IMR-90 (cell line): ENCODE measurements at regions not wholly inside any gene's neighbourhood (a gene's known extent, or its start where the extent isn't known, plus 50 kb on each side); places are given as distances from the start of the nearest gene placed in this dataset.

Experiments used
- ATAC-seq: fragments of 200-7000 bp; cut with Tn5 transposase; 2 replicates; pipeline ENCODE4 v1.9.1; 2020; ENCODE audit warnings: low read depth, mild to moderate bottlenecking, moderate library complexity
- BruUV-seq: library from RNA; stranded (reverse); fragments of 400-500 nt; replicated peaks from 2 replicates; lab custom pipeline; 2021; lab: Mats Ljungman, UMichigan
- CTCF ChIA-PET: fragments of 300-600 bp; formaldehyde crosslinking; extraction: SDS; loops from one replicate; lab custom pipeline; 2021; ENCODE audit warnings: antibody characterized with exemption; lab: Yijun Ruan, JAX
- POLR2A ChIA-PET: fragments of 300-600 bp; sonication (Branson Sonifier 250); formaldehyde crosslinking; loops from one replicate; lab custom pipeline; 2022; ENCODE audit warnings: antibody characterized with exemption; ENCODE audit not compliant: unreplicated experiment; lab: Charles Lee
- DNase-seq: peaks from one replicate; pipeline ENCODE4 v3.0.0; 2013
- H2AFZ ChIP-seq: replicated peaks from 2 replicates; pipeline ENCODE3; 2013; ENCODE audit warnings: low read length, mild to moderate bottlenecking; ENCODE audit not compliant: poor library complexity
- H2AK5ac ChIP-seq: 2 replicates; pipeline ENCODE4 v1.6.1; 2013; ENCODE audit warnings: low read depth, low read length, inconsistent platforms
- H2AK9ac ChIP-seq: replicated peaks from 2 replicates; pipeline ENCODE3; 2013; ENCODE audit warnings: mild to moderate bottlenecking, low read depth, low read length, moderate library complexity; ENCODE audit not compliant: poor library complexity
- H2BK120ac ChIP-seq: 2 replicates; pipeline ENCODE4 v1.6.1; 2013; ENCODE audit warnings: low read depth, low read length, inconsistent platforms
- H2BK15ac ChIP-seq: 3 replicates; pipeline ENCODE4 v1.6.1; 2013; ENCODE audit warnings: low read depth, low read length, inconsistent platforms
- H2BK20ac ChIP-seq: 2 replicates; pipeline ENCODE4 v1.6.1; 2013; ENCODE audit warnings: low read depth, mild to moderate bottlenecking, inconsistent platforms, low read length, moderate library complexity
- H2BK5ac ChIP-seq: 2 replicates; pipeline ENCODE4 v1.6.1; 2013; ENCODE audit warnings: mild to moderate bottlenecking, low read depth, low read length, inconsistent platforms; ENCODE audit not compliant: poor library complexity, severe bottlenecking
- H3K14ac ChIP-seq: replicated peaks from 2 replicates; pipeline ENCODE4 v1.6.1; 2013; ENCODE audit warnings: low read depth, low read length, inconsistent platforms
- H3K18ac ChIP-seq: 2 replicates; pipeline ENCODE4 v1.6.1; 2013; ENCODE audit warnings: low read depth, low read length, control low read depth
- H3K23ac ChIP-seq: 2 replicates; pipeline ENCODE4 v1.6.1; 2013; ENCODE audit warnings: low read depth, low read length, inconsistent platforms
- H3K27ac ChIP-seq: 2 replicates; pipeline ENCODE4 v1.5.1; 2013; ENCODE audit warnings: mild to moderate bottlenecking, control low read depth, low read length; ENCODE audit not compliant: insufficient read depth
- H3K27me3 ChIP-seq: 2 replicates; pipeline ENCODE4 v1.6.1; 2013; ENCODE audit warnings: low read length; ENCODE audit not compliant: control insufficient read depth, insufficient read depth
- H3K36me3 ChIP-seq: 2 replicates; pipeline ENCODE4 v1.6.1; 2013; ENCODE audit warnings: low read length, mixed read lengths; ENCODE audit not compliant: control insufficient read depth, insufficient read depth
- H3K4ac ChIP-seq: 2 replicates; pipeline ENCODE4 v1.6.1; 2013; ENCODE audit warnings: low read depth, low read length, inconsistent platforms
- H3K4me1 ChIP-seq: 2 replicates; pipeline ENCODE4 v1.6.1; 2013; ENCODE audit warnings: low read length, mixed read lengths; ENCODE audit not compliant: control insufficient read depth, insufficient read depth
- H3K4me2 ChIP-seq: 2 replicates; pipeline ENCODE4 v1.6.1; 2013; ENCODE audit warnings: low read depth, mild to moderate bottlenecking, control low read depth, low read length, moderate library complexity
- H3K4me3 ChIP-seq: 2 replicates; pipeline ENCODE4 v1.5.1; 2013; ENCODE audit warnings: low read depth, mild to moderate bottlenecking, control low read depth, low read length, moderate library complexity; ENCODE audit not compliant: insufficient read depth
- H3K56ac ChIP-seq: 2 replicates; pipeline ENCODE4 v1.6.1; 2013; ENCODE audit warnings: low read length, inconsistent platforms; ENCODE audit not compliant: insufficient read depth; ENCODE audit errors: extremely low read depth
- H3K79me1 ChIP-seq, 2 experiments: 2 replicates each; pipeline ENCODE4 v1.6.1; 2013; ENCODE audit warnings: low read length in 2 of 2, inconsistent platforms in 1 of 2, low read depth in 1 of 2
- H3K9ac ChIP-seq: 2 replicates; pipeline ENCODE4 v1.6.1; 2013; ENCODE audit warnings: low read depth, low read length, control low read depth
- H3K9me1 ChIP-seq: 2 replicates; pipeline ENCODE4 v1.6.1; 2013; ENCODE audit warnings: low read length, inconsistent platforms; ENCODE audit not compliant: insufficient read depth
- H3K9me3 ChIP-seq: 2 replicates; pipeline ENCODE4 v1.6.1; 2013; ENCODE audit warnings: low read length; ENCODE audit not compliant: control insufficient read depth, insufficient read depth
- H4K20me1 ChIP-seq: 2 replicates; pipeline ENCODE4 v1.6.1; 2013; ENCODE audit warnings: low read length, inconsistent platforms; ENCODE audit not compliant: insufficient read depth
- H4K5ac ChIP-seq: 2 replicates; pipeline ENCODE4 v1.6.1; 2013; ENCODE audit warnings: mild to moderate bottlenecking, low read depth, low read length, control low read depth
- H4K8ac ChIP-seq, 2 experiments: 2 replicates each; pipeline ENCODE4 v1.6.1; 2013; ENCODE audit warnings: low read depth in 2 of 2, low read length in 2 of 2, control low read depth in 1 of 2, inconsistent platforms in 1 of 2
- H4K91ac ChIP-seq: 2 replicates; pipeline ENCODE4 v1.6.1; 2013; ENCODE audit warnings: low read depth, low read length, inconsistent platforms; ENCODE audit not compliant: insufficient read depth
- BHLHE40 ChIP-seq: fragments of 150-350 bp; IDR thresholded peaks from 2 replicates; pipeline ENCODE4 v1.6.1; 2016; ENCODE audit warnings: mild to moderate bottlenecking, low read depth, low read length
- CEBPB ChIP-seq: IDR thresholded peaks from 2 replicates; pipeline ENCODE4 v1.6.1; 2012; ENCODE audit warnings: low read depth, low read length, improper control_type of control experiment
- CTCF ChIP-seq: conservative IDR thresholded peaks from 2 replicates; pipeline ENCODE4 v1.5.1; 2012; ENCODE audit warnings: mild to moderate bottlenecking, low read depth, low read length, improper control_type of control experiment
- ELK1 ChIP-seq: fragments of 150-350 bp; IDR thresholded peaks from 2 replicates; pipeline ENCODE4 v1.6.1; 2016; ENCODE audit warnings: low read depth, mild to moderate bottlenecking, low read length, moderate library complexity, borderline replicate concordance
- FOS ChIP-seq: fragments of 150-350 bp; IDR thresholded peaks from 2 replicates; pipeline ENCODE4 v1.6.1; 2016; ENCODE audit warnings: low read depth, low read length
- USF2 ChIP-seq: fragments of 150-350 bp; IDR thresholded peaks from 2 replicates; pipeline ENCODE4 v1.6.1; 2017; ENCODE audit warnings: mild to moderate bottlenecking, antibody characterized with exemption, low read length, low read depth
- WGBS, 2 experiments: methylation state at CpG; one replicate each; pipeline versions ENCODE4 v1.1.5 to v1.1.7; 2013; ENCODE audit warnings: missing lambda C conversion rate in 2 of 2; ENCODE audit not compliant: insufficient read length in 1 of 2; ENCODE audit errors: extremely low coverage in 2 of 2; 5-methylcytosine and 5-hydroxymethylcytosine counted together
- dilution Hi-C: fragments of 300-500 bp; cut with HindIII; formaldehyde crosslinking; loops from one replicate; pipeline ENCODE4 v1.14.3; 2018; ENCODE audit warnings: low sequenced_read_pairs; ENCODE audit not compliant: unreplicated experiment
- in situ Hi-C: fragments of 300-500 bp; cut with MboI; formaldehyde crosslinking; loops from 3 replicates; pipeline ENCODE4 v1.14.3; 2019; ENCODE audit warnings: low sequenced_read_pairs, inconsistent platforms, mixed read lengths
- intact Hi-C: fragments of 100-400 bp; cut with micrococcal nuclease; formaldehyde crosslinking; loops from 2 replicates; pipeline ENCODE4 v1.10.0; 2022

GRCh38 chr2:188884046-188884445 is 90.1 kb upstream of the COL3A1 start:
- TF ChIP-seq USF2 (no peak), CEBPB (peak; percentile 39; the same call in 1 of the 2 replicates), BHLHE40 (no peak), CTCF (no peak), ELK1 (no peak), FOS (peak; percentile 63; the same call in 1 of the 2 replicates)
- ATAC-seq (peak; percentile 85), DNase-seq (peak; percentile 88)
- H3K9ac ChIP-seq = no peak overlapping the region
- H3K56ac ChIP-seq = peak overlapping the region; percentile 0; the same call in 1 of the 2 replicates
- in situ Hi-C loops (no loop called here), dilution Hi-C loops (no loop called here), intact Hi-C loops (loop anchor here (5.0 kb wide), 1 partner anchor 93 kb away; no protein-coding TSS in a partner anchor)
- no peaks in the 10 kb centered on the region for H3K36me3 ChIP-seq
- H3K79me1 ChIP-seq = no peaks in the 10 kb centered on the region
- peaks cover 4% of the 10 kb centered on the region for H3K9me3 ChIP-seq
- peak overlapping the region; percentile 41; the same call in 1 of the 2 replicates for H2BK20ac ChIP-seq
- no peak overlapping the region for H2AK9ac ChIP-seq
- H3K4me2 ChIP-seq = peak overlapping the region; percentile 46
- peak overlapping the region; percentile 52 for H2BK5ac ChIP-seq
- no TSS peak for BruUV-seq
- no peak overlapping the region for H2AK5ac ChIP-seq
- CTCF ChIA-PET = interaction anchor here (0.6 to 0.9 kb wide), 2 partner anchors 99 to 286 kb away, joined by 3 read pairs; no protein-coding TSS in a partner anchor
- H3K18ac ChIP-seq = peak overlapping the region; percentile 86; the same call in 1 of the 2 replicates
- no peak overlapping the region for H3K23ac ChIP-seq
- H4K5ac ChIP-seq = peak overlapping the region; percentile 6; the same call in 1 of the 2 replicates
- H3K4me3 ChIP-seq = no peak overlapping the region
- H3K14ac ChIP-seq = no peak overlapping the region
- peak overlapping the region; percentile 41; the same call in 1 of the 2 replicates for H3K27ac ChIP-seq
- peaks cover 3% of the 10 kb centered on the region; the same call in 1 of the 2 replicates for H3K4me1 ChIP-seq
- POLR2A ChIA-PET = no interaction called here
- no peaks in the 10 kb centered on the region for H4K20me1 ChIP-seq
- H3K4ac ChIP-seq = no peak overlapping the region; the same call in 1 of the 2 replicates
- peak overlapping the region; percentile 58; the same call in 1 of the 2 replicates for H2BK120ac ChIP-seq
- H3K9me1 ChIP-seq = no peaks in the 10 kb centered on the region
- WGBS, 2 experiments = no CpG with 5 or more reads among the region's 1 CpG
- H2BK15ac ChIP-seq = no peak overlapping the region
- H4K8ac ChIP-seq = peak overlapping the region; percentile 21 to 48; a peak in 1 of 4 replicates
- H4K91ac ChIP-seq = peak overlapping the region; percentile 14; the same call in 1 of the 2 replicates
- no peaks in the 10 kb centered on the region for H3K27me3 ChIP-seq
- H2AFZ ChIP-seq = no peak overlapping the region
